ENCODE measurements at regions not wholly inside any gene's neighbourhood (a gene's known extent, or its start where the extent isn't known, plus 50 kb on each side); places are given as distances from the start of the nearest gene placed in this dataset.

GRCh38 chr13:33496336-33496735 lies 210.8 kb upstream of the STARD13 start:
- TF ChIP-seq CTCF (IDR thresholded peaks at IDR 0.05) (no peak), POLR2A (IDR thresholded peaks at IDR 0.05; ENCODE audit: low read depth) (no peak), EP300 (IDR thresholded peaks at IDR 0.05) (no peak), POLR2AphosphoS5 (IDR thresholded peaks at IDR 0.05) (no peak)

Measured in esophagus muscularis mucosa (tissue), 4 donors.